ENCODE measurements at regions not wholly inside any gene's neighbourhood (a gene's known extent, or its start where the extent isn't known, plus 50 kb on each side); places are given as distances from the start of the nearest gene placed in this dataset.

DNA sequence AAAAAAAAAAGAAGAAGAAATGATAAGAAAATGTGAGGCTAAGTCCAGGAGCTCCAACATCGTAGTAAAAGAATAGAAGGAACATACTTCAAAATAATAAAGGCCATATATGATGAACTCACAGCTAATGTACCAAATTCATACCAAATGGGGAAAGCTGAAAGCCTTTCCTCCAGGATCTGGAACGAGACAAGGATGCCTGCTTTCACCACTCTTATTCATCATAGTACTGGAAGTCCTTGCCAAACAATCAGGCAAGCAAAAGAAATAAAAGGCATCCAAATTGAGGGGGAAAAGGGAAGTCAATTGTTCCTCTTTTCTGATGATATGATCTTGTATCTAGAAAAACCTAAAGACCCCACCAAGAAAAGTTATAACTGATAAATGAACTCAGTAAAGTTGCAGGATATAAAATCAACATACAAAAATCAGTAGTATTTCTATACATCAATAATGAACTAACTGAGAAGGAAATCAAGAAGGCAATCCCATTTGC, 170.6 kb downstream of the METTL4 start:
- in situ Hi-C loops (cut with HindIII; ENCODE audit: low pct_unique_long_range_greater_than_20kb, low sequenced_read_pairs): no loop called here
- DNase-seq (ENCODE audit: low read depth, low spot score): no peak

- in situ Hi-C loops (cut with HindIII; ENCODE audit: low pct_unique_long_range_greater_than_20kb, low sequenced_read_pairs): no loop called here
- no peak for DNase-seq (ENCODE audit: low read depth, low spot score)
These were observed 169.2 kb downstream of the METTL4 start for GRCh38 chr18:2402084-2402483.

- in situ Hi-C loops (cut with HindIII; ENCODE audit: low pct_unique_long_range_greater_than_20kb, low sequenced_read_pairs): no loop called here
- DNase-seq (ENCODE audit: low read depth, low spot score): no peak
These were observed 164.8 kb downstream of the METTL4 start for GRCh38 chr18:2406544-2406943.

DNA sequence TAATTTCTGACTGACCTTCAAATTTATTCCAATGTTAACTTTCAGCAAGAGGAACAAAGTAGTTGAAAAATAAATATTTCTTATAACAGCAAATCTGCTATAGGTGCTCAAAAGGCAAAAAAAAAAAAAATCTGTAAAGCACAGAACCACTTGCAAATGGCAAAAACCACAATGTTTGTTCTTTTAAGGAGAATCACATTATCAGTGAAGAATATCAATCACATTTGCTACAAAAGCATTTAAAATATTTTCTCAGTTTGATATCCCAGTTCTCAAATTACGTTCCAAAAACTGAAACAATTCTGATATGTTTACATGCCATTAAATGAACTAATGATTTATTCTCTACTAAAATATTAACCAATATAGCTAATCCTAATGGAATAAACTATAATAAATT, 163.3 kb downstream of the METTL4 start:
- no peak for DNase-seq (ENCODE audit: low read depth, low spot score)
- in situ Hi-C loops (cut with HindIII; ENCODE audit: low pct_unique_long_range_greater_than_20kb, low sequenced_read_pairs): no loop called here

DNA sequence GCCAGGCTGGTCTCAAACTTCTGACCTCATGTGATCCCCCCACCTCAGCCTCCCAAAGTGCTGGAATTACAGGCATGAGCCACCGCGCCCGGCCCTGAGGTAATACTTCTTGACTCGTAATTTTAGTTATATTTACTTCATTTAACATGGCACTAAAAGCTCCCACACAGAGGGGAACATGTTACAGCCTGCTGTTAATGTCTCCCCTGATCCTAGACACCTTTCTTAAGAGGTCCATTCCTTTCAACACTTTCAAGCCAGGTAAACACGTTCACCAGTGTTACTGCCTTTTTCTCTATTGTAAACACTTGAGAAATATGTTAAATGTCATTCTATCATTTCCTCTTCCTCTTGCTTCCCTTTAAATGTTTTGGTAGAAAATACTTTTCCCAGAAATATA, 161.4 kb downstream of the METTL4 start:
- DNase-seq (ENCODE audit: low read depth, low spot score): no peak
- in situ Hi-C loops (cut with HindIII; ENCODE audit: low pct_unique_long_range_greater_than_20kb, low sequenced_read_pairs): no loop called here

DNA sequence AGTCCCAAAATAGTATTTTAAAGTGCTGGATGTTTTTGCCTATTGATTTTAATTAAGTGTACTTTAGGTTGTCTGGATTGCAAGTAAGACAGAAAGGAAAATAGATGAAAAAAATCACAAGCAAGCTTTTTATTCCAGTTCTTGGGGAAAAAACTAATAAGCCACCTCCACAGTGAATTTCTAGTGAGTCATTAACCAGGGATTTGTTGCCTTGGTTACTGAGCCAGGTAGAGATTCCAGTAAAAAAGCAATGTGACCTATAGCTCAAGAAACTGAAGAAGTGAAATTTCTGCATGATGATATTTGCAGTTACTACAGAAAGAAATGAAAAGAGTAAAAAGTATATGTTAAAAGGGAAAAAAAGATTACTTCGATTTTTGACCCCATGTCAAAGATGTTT, 160.6 kb downstream of the METTL4 start:
- no peak for DNase-seq (ENCODE audit: low read depth, low spot score)
- in situ Hi-C loops (cut with HindIII; ENCODE audit: low pct_unique_long_range_greater_than_20kb, low sequenced_read_pairs): no loop called here

- no peak for DNase-seq (ENCODE audit: low read depth, low spot score)
- in situ Hi-C loops (cut with HindIII; ENCODE audit: low pct_unique_long_range_greater_than_20kb, low sequenced_read_pairs): no loop called here
These were observed 159.8 kb downstream of the METTL4 start for GRCh38 chr18:2411381-2411960.

GRCh38 chr18:2412281-2412680, 159.0 kb downstream of the METTL4 start:
- in situ Hi-C loops (cut with HindIII; ENCODE audit: low pct_unique_long_range_greater_than_20kb, low sequenced_read_pairs): no loop called here
- no peak for DNase-seq (ENCODE audit: low read depth, low spot score)

DNA sequence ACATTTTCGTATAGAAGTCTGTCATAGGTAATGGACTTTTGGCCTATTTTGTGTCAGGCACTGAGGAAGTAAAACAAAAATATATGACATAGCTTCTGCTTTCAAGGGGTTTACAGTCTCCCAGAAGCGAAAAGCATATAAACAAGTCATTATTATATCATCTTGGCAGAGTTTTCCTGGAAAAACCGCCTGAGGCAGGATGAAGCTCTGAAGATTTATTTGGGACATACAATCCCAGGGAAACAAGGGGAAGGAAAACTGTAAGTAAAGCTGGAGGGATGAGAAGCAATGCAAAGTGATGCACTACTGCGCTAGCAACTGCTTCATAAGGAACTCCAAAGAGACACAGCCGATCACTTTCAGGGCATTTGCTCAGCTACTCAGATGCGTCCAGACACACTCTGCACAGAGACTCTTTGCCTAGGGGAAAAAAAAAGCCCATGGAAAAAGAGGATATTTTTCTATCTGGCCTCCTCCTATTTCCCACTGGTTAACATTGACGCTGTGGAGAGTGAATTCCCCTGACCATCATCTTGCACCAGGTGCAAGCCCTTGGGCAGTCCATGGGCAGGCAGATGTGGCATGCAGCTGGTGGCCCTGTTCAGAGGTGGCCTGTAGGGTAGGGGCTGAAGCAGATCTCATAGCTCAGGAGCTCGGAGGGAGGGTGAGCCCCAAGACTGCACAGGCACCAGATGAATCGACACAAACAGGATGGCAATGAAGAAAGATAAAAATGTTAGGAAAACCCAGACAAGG, 158.1 kb downstream of the METTL4 start:
- in situ Hi-C loops (cut with HindIII; ENCODE audit: low pct_unique_long_range_greater_than_20kb, low sequenced_read_pairs): no loop called here
- no peak for DNase-seq (ENCODE audit: low read depth, low spot score)

GRCh38 chr18:2414235-2414634, 157.1 kb downstream of the METTL4 start:
- in situ Hi-C loops (cut with HindIII; ENCODE audit: low pct_unique_long_range_greater_than_20kb, low sequenced_read_pairs): no loop called here
- DNase-seq (ENCODE audit: low read depth, low spot score): no peak

- in situ Hi-C loops (cut with HindIII; ENCODE audit: low pct_unique_long_range_greater_than_20kb, low sequenced_read_pairs): no loop called here
- no peak for DNase-seq (ENCODE audit: low read depth, low spot score)
These were observed 155.6 kb downstream of the METTL4 start for GRCh38 chr18:2415656-2416055.

DNA sequence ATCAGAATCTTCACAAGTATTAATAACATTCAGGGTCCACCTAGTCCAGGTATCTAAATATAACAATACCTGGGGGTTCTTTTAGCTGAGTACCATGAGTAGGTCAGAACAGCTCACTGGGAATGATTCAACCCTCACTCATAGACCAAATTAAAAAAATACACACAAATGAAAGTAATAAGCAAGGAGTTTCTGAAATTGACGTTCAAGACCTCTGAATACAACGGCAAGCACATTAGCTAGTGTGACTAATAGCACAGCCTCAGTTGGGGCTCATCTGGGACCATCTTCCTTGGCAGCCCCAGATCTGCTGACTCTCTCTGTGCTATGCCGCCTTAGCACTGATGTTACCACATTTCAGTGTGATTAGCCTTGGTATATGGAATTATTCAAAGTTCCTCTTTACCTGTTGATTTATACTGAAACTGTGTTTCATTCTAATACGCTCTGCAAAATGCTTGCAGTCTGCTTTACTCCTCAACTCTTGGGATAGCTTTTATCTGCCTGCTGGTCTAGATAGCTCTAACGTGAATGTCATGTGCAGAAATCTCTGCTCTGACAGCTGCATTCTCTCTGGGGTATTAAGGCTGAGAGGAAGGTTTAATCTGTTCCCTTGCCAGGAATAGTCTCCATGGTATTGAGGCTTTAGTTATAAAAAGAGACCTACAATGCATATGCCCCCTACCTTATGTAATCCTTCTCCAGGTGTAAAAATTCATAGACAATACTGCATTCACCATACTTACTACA, 153.3 kb downstream of the METTL4 start:
- in situ Hi-C loops (cut with HindIII; ENCODE audit: low pct_unique_long_range_greater_than_20kb, low sequenced_read_pairs): no loop called here
- DNase-seq (ENCODE audit: low read depth, low spot score): no peak

DNA sequence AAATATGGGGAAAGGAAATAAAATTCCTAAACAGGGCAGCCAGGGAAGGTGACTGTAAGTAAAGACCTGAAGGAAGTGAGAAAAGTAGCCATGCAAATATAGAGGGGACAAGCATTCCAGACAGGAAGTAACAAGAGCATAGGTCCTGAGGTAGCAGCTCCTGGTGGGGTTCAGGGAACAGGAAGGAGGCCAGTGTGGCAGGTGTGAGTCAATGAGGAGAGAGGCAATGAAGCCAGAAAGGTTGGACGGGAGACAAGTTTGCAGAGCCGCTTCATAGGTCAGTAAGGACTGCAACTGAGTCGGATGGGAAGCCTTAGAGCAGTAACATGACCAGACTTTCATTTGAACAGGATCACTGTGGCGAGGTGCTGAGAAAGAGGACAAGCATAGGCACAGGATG, 150.9 kb downstream of the METTL4 start:
- in situ Hi-C loops (cut with HindIII; ENCODE audit: low pct_unique_long_range_greater_than_20kb, low sequenced_read_pairs): no loop called here
- no peak for DNase-seq (ENCODE audit: low read depth, low spot score)

DNA sequence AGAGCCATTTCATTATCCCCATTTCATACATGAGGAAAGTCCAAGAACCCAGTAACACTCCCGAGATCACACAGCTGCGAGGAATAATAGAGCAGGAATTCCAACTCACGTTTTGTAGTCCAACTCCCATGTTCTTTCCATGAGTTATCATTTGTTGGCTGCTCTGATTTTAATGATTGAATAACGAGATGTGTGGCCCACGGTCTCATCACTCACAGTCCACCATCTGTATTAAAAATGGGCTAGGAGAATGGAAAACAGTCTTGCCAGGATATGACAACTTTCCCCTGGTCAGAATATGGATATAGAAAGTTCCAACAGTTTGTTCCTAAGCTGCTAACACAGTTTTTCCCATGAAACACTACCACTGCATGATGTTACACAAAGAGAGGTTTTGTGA, 147.5 kb downstream of the METTL4 start:
- no peak for DNase-seq (ENCODE audit: low read depth, low spot score)
- in situ Hi-C loops (cut with HindIII; ENCODE audit: low pct_unique_long_range_greater_than_20kb, low sequenced_read_pairs): no loop called here

- DNase-seq (ENCODE audit: low read depth, low spot score): no peak
- in situ Hi-C loops (cut with HindIII; ENCODE audit: low pct_unique_long_range_greater_than_20kb, low sequenced_read_pairs): no loop called here
These were observed 146.9 kb downstream of the METTL4 start for GRCh38 chr18:2424420-2424819.

- DNase-seq (ENCODE audit: low read depth, low spot score): no peak
- in situ Hi-C loops (cut with HindIII; ENCODE audit: low pct_unique_long_range_greater_than_20kb, low sequenced_read_pairs): no loop called here
These were observed 145.6 kb downstream of the METTL4 start for GRCh38 chr18:2425426-2426317.

DNA sequence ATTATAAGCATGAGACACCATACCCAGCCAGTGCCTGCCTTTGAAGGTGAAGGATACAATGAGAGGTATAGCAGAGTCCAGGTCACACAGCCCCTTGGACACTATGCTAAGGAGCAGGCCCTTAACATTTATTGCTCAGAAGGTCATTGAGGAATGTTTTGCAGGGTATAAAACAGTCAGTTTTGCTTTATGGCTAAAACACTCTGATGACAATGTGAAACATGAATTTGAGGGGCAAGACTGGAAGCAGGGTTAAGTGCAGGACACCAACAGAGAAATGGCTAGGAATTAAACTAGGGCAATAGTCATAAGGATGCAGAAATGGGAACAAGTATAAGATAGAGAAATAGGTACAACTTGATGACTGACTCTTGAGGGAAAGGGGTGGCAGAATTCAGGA, 141.1 kb downstream of the METTL4 start:
- DNase-seq (ENCODE audit: low read depth, low spot score): no peak

GRCh38 chr18:2431806-2432205, 139.5 kb downstream of the METTL4 start:
- in situ Hi-C loops (cut with HindIII; ENCODE audit: low pct_unique_long_range_greater_than_20kb, low sequenced_read_pairs): no loop called here
- no peak for DNase-seq (ENCODE audit: low read depth, low spot score)

More for the DNA sequence above, 141.1 kb downstream of the METTL4 start:
- in situ Hi-C loops (cut with HindIII; ENCODE audit: low pct_unique_long_range_greater_than_20kb, low sequenced_read_pairs): no loop called here
